ENCODE measurements at regions not wholly inside any gene's neighbourhood (a gene's known extent, or its start where the extent isn't known, plus 50 kb on each side); places are given as distances from the start of the nearest gene placed in this dataset.

DNA sequence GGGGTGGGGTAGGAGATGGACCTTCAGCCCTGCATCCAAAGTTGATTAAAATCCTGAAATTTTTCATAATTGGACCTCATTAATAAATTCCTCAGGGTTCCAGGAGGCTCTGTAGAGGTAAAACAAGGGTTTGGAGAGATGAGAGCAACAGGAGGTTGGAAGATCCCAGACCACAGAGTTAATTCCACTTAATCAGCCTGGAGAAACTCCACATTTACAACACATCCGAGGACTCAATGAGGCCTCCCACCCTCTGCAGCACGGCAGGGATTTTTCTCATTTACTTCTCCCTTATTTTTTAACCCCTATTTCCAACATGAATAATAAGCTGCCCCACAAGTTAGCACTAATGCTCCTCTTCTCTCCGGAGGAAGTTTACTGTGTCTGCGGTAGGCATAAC is 165.0 kb upstream of the MAP3K1 start:
- no peak for TF ChIP-seq NFIC (IDR thresholded peaks at IDR 0.05; ENCODE audit: low read length)
- no peak for TF ChIP-seq ZNF317 (CRISPR knock-in tag; IDR thresholded peaks at IDR 0.05)
- no peak for TF ChIP-seq ZNF274 (CRISPR knock-in tag; IDR thresholded peaks at IDR 0.05)
- TF ChIP-seq TCF12 (IDR thresholded peaks at IDR 0.05), result no peak
- TF ChIP-seq TCF12 (CRISPR knock-in tag; IDR thresholded peaks at IDR 0.05), result no peak
- no peak for TF ChIP-seq SRF (IDR thresholded peaks at IDR 0.05; ENCODE audit: low read depth, low read length)
- TF ChIP-seq ZNF326 (CRISPR knock-in tag; IDR thresholded peaks at IDR 0.05; ENCODE audit: borderline replicate concordance), result no peak
- no peak for TF ChIP-seq ZFAT (CRISPR knock-in tag; conservative IDR thresholded peaks at IDR 0.05)
- TF ChIP-seq NCOA5 (CRISPR knock-in tag; IDR thresholded peaks at IDR 0.05), result no peak

All from HepG2 (cell line).